ENCODE measurements at regions not wholly inside any gene's neighbourhood (a gene's known extent, or its start where the extent isn't known, plus 50 kb on each side); places are given as distances from the start of the nearest gene placed in this dataset.

GRCh38 chr1:50352428-50352827 is 70.8 kb downstream of the DMRTA2 start:
- TF ChIP-seq CTCF (IDR thresholded peaks at IDR 0.05) (no peak), NFATC4 (CRISPR knock-in tag; IDR thresholded peaks at IDR 0.05) (no peak), USF2 (CRISPR knock-in tag; IDR thresholded peaks at IDR 0.05) (no peak), ZSCAN18 (CRISPR knock-in tag; IDR thresholded peaks at IDR 0.05) (no peak), E2F5 (CRISPR knock-in tag; IDR thresholded peaks at IDR 0.05) (no peak)

Measured in WTC11 (cell line).